ENCODE measurements at regions not wholly inside any gene's neighbourhood (a gene's known extent, or its start where the extent isn't known, plus 50 kb on each side); places are given as distances from the start of the nearest gene placed in this dataset.
A peak's percentile ranks its signal among the peaks of the same experiment; 100 is the strongest.

DNA sequence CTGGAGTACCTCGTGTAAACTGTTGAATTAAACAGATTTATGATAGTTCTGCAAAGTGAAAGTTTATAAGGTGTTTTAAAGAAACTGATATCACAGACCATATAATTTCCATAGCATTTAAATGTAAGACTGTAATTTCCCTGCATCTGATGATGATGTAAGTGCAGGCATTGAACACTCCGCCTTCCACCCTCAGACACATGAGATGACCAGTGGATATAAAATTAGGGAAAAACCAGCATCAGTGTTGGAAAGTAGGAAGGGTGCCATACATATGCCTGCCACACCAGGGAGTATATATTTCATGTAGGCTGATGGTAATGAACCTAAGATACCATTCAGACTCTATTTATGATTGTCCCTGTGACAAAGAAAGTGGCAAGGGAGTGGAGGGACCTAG, 519.2 kb downstream of the ACTL7B start:
- H3K4me3 ChIP-seq (ENCODE audit: insufficient read depth, low read depth, low read length), result no peak overlapping the region
- no peaks in the 10 kb centered on the region for H3K36me3 ChIP-seq (replicated peaks; ENCODE audit: control insufficient read depth, insufficient read depth, low read length)
- no peaks in the 10 kb centered on the region for H3K27me3 ChIP-seq (ENCODE audit: control insufficient read depth, insufficient read depth, low read length)
- no peak for DNase-seq

DNA sequence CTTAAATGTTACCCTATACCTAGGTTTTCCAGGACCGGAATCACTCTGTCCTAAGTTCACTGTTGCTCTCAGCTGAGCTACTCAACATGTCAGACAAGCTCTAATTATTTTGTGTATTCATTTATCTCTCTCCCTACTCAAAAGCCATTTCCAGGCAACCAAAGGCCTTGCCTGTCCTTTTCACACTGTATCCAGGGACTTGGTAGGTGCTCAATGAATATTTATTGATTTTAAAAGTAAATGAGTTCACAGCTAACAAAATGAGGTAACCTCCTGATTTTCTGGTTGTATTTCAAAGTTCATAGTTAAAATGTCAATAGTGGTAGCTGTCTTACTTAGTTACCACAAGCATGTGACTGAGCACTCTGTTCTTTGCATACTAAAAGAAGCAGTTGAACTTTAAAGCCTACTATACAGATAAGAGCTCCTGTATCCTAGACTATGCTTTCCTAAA, 522.2 kb downstream of the ACTL7B start:
- DNase-seq, result no peak
- Histone ChIP-seq H3K36me3 (replicated peaks; ENCODE audit: control insufficient read depth, insufficient read depth, low read length) (no peaks in the 10 kb centered on the region), H3K4me3 (ENCODE audit: insufficient read depth, low read depth, low read length) (no peak overlapping the region), H3K27me3 (ENCODE audit: control insufficient read depth, insufficient read depth, low read length) (no peaks in the 10 kb centered on the region)

- no peaks in the 10 kb centered on the region for H3K36me3 ChIP-seq (replicated peaks; ENCODE audit: control insufficient read depth, insufficient read depth, low read length)
- H3K27me3 ChIP-seq (ENCODE audit: control insufficient read depth, insufficient read depth, low read length), result no peaks in the 10 kb centered on the region
- no peak overlapping the region for H3K4me3 ChIP-seq (ENCODE audit: insufficient read depth, low read depth, low read length)
- no peak for DNase-seq
These were observed 524.2 kb downstream of the ACTL7B start for GRCh38 chr9:108331596-108331995.

GRCh38 chr9:108325406-108325805, 530.4 kb downstream of the ACTL7B start:
- Histone ChIP-seq H3K4me3 (ENCODE audit: insufficient read depth, low read depth, low read length) (no peak overlapping the region), H3K36me3 (replicated peaks; ENCODE audit: control insufficient read depth, insufficient read depth, low read length) (no peaks in the 10 kb centered on the region), H3K27me3 (ENCODE audit: control insufficient read depth, insufficient read depth, low read length) (no peaks in the 10 kb centered on the region)
- no peak for DNase-seq

GRCh38 chr9:108323615-108324014, 532.2 kb downstream of the ACTL7B start:
- Histone ChIP-seq H3K36me3 (replicated peaks; ENCODE audit: control insufficient read depth, insufficient read depth, low read length) (no peaks in the 10 kb centered on the region), H3K4me3 (ENCODE audit: insufficient read depth, low read depth, low read length) (no peak overlapping the region), H3K27me3 (ENCODE audit: control insufficient read depth, insufficient read depth, low read length) (no peaks in the 10 kb centered on the region)
- no peak for DNase-seq

GRCh38 chr9:108322326-108323098, 533.3 kb downstream of the ACTL7B start:
- no peak for DNase-seq
- Histone ChIP-seq H3K27me3 (ENCODE audit: control insufficient read depth, insufficient read depth, low read length) (no peaks in the 10 kb centered on the region), H3K36me3 (replicated peaks; ENCODE audit: control insufficient read depth, insufficient read depth, low read length) (no peaks in the 10 kb centered on the region), H3K4me3 (ENCODE audit: insufficient read depth, low read depth, low read length) (no peak overlapping the region)

DNA sequence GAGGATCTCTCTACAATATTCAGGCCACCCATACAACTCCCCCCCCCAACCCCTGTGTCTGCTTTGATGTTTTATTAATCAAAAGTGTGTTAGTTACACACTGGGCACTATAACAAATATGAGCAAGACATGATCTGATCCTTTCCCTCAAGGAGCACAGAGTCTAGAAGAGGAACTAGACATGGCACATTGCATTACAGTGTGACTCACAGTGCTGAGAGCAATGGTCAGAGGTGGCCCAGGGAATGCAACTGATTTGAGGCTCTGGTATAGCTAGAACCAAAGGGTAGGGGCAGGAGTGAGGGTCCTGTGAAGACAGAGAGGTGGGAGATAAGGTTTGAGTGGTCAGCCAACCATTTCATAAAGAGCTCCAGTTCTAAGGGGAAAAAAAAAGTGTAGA, 539.2 kb downstream of the ACTL7B start:
- Histone ChIP-seq H3K4me3 (ENCODE audit: insufficient read depth, low read depth, low read length) (no peak overlapping the region), H3K27me3 (ENCODE audit: control insufficient read depth, insufficient read depth, low read length) (no peaks in the 10 kb centered on the region), H3K36me3 (replicated peaks; ENCODE audit: control insufficient read depth, insufficient read depth, low read length) (no peaks in the 10 kb centered on the region)
- DNase-seq, result no peak

DNA sequence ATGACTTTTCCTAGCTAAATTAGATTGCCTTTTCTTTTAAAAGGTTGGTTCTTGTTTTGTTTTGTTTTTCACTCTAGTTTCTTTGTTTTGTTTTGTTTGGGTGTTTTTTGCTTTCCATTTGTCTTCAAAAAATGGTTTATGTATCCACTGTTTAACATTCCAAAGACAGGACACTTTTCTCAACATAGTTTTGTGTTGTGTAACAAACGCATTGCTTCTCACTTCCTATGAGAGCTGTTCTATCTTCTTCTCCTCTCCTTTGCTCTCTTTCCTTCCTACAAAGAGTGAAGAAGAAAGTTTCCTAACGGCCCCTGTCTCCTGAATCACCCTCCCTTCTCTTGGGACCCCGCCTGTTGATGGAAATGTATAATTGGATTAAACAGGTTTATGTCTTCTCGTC, 539.7 kb downstream of the ACTL7B start:
- no peaks in the 10 kb centered on the region for H3K27me3 ChIP-seq (ENCODE audit: control insufficient read depth, insufficient read depth, low read length)
- DNase-seq, result no peak
- no peak overlapping the region for H3K4me3 ChIP-seq (ENCODE audit: insufficient read depth, low read depth, low read length)
- H3K36me3 ChIP-seq (replicated peaks; ENCODE audit: control insufficient read depth, insufficient read depth, low read length), result no peaks in the 10 kb centered on the region

GRCh38 chr9:108311745-108312144, 544.0 kb downstream of the ACTL7B start:
- Histone ChIP-seq H3K4me3 (ENCODE audit: insufficient read depth, low read depth, low read length) (no peak overlapping the region), H3K36me3 (replicated peaks; ENCODE audit: control insufficient read depth, insufficient read depth, low read length) (no peaks in the 10 kb centered on the region), H3K27me3 (ENCODE audit: control insufficient read depth, insufficient read depth, low read length) (no peaks in the 10 kb centered on the region)
- no peak for DNase-seq

DNA sequence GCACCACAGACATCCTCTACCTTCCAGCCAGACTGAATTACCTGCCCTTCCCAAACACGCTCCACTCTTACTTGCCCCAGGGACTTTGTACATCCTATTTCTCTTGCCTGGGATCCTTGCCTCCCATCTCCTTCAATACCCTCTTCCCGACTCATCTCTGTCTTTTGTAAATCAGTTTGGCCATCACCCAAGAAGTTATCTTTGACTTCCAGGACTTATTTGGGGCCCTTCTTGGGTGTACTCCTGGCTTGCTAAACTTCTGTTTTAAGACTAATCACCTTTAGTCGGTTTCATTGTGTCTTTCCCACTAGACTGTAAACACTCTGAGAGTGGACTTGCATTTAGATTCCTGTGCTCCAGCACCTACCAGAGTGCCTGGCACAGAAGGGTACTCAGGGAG, 545.6 kb downstream of the ACTL7B start:
- Histone ChIP-seq H3K27me3 (ENCODE audit: control insufficient read depth, insufficient read depth, low read length) (no peaks in the 10 kb centered on the region), H3K36me3 (replicated peaks; ENCODE audit: control insufficient read depth, insufficient read depth, low read length) (no peaks in the 10 kb centered on the region), H3K4me3 (ENCODE audit: insufficient read depth, low read depth, low read length) (no peak overlapping the region)
- no peak for DNase-seq

DNA sequence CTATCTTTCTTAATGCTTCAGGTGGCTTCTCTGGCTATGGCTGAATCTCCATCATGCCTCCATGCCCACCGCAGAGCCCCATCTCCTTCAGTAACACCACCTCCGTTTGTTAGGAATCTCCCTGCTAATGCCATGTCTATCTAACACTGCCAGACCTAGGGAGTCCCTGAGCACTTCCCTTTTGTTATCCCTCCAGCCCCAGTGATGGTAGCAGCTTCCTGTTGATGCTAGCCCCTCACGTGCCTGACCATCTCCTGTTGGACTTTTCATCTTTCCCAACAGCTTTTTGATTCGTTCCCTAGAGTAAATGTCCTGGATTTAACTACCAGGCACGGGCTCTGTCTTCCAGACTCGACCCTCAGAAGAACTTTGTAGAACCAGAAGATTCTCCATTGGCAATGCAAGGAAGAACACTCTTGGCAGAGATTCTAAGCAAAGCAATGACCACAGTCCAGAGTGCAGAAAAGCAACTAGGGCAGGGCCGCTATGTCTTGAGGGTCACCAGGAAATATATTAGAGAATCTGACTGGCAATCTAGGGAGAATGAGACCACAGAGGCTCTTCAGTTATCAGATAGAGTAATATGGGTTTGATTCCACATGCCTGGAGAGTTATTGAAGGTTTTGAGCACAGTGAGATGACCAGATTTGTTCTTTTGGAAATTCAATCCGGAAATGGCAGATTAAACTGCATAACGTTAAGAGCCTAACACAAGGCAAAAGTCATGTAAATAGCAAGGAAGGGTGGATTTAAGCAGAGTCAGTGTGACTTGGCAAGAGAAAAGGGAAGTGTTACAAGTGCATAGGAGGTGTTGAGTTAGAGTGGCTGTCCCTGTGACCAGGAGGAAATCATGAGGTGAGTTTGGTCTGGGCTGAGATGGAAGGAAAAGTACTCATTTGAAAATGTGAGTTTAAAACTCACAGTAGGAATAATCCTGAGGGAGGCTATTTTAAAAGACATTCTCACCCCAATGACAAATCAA, 555.2 kb downstream of the ACTL7B start:
- H3K4me3 ChIP-seq (ENCODE audit: insufficient read depth, low read depth, low read length), result no peak overlapping the region
- no peaks in the 10 kb centered on the region for H3K36me3 ChIP-seq (replicated peaks; ENCODE audit: control insufficient read depth, insufficient read depth, low read length)
- DNase-seq, result peak; percentile 6
- H3K27me3 ChIP-seq (ENCODE audit: control insufficient read depth, insufficient read depth, low read length), result no peaks in the 10 kb centered on the region

GRCh38 chr9:108297073-108297472, 558.7 kb downstream of the ACTL7B start:
- Histone ChIP-seq H3K4me3 (ENCODE audit: insufficient read depth, low read depth, low read length) (no peak overlapping the region), H3K27me3 (ENCODE audit: control insufficient read depth, insufficient read depth, low read length) (no peaks in the 10 kb centered on the region)
- no peak for DNase-seq

GRCh38 chr9:108296056-108296455, 559.7 kb downstream of the ACTL7B start:
- Histone ChIP-seq H3K36me3 (replicated peaks; ENCODE audit: control insufficient read depth, insufficient read depth, low read length) (no peaks in the 10 kb centered on the region), H3K27me3 (ENCODE audit: control insufficient read depth, insufficient read depth, low read length) (no peaks in the 10 kb centered on the region), H3K4me3 (ENCODE audit: insufficient read depth, low read depth, low read length) (no peak overlapping the region)
- no peak for DNase-seq

More at GRCh38 chr9:108297073-108297472, 558.7 kb downstream of the ACTL7B start:
- H3K36me3 ChIP-seq (replicated peaks; ENCODE audit: control insufficient read depth, insufficient read depth, low read length), result no peaks in the 10 kb centered on the region

- no peak for DNase-seq
- H3K27me3 ChIP-seq (ENCODE audit: control insufficient read depth, insufficient read depth, low read length), result no peaks in the 10 kb centered on the region
- H3K36me3 ChIP-seq (replicated peaks; ENCODE audit: control insufficient read depth, insufficient read depth, low read length), result no peaks in the 10 kb centered on the region
- no peak overlapping the region for H3K4me3 ChIP-seq (ENCODE audit: insufficient read depth, low read depth, low read length)
These were observed 564.2 kb downstream of the ACTL7B start for GRCh38 chr9:108291586-108291932.
